Stimulated activated memory B cell treated with anti-CD40 and anti-IgM and Interleukin-4, amounts not matched to agents 10 μg/mL and 1 μg/mL and 100 μg/mL, for 72 hours (primary cell): ENCODE measurements at regions not wholly inside any gene's neighbourhood (a gene's known extent, or its start where the extent isn't known, plus 50 kb on each side); places are given as distances from the start of the nearest gene placed in this dataset.

ENCODE experiments used
- ATAC-seq: fragments of 150-1000 bp; cut with Tn5 transposase; 2 replicates; pipeline ENCODE4 v1.10.0; 2021
- H3K27ac Mint-ChIP-seq: one replicate; pipeline ENCODE4 v1.8.0; 2022; ENCODE audit warnings: mild to moderate bottlenecking, mixed read lengths
- H3K27me3 Mint-ChIP-seq: one replicate; pipeline ENCODE4 v1.8.0; 2022; ENCODE audit warnings: mixed read lengths
- H3K36me3 Mint-ChIP-seq: one replicate; pipeline ENCODE4 v1.8.0; 2022; ENCODE audit warnings: mixed read lengths
- H3K4me1 Mint-ChIP-seq: one replicate; pipeline ENCODE4 v1.8.0; 2022; ENCODE audit warnings: mixed read lengths
- H3K4me3 Mint-ChIP-seq: one replicate; pipeline ENCODE4 v1.8.0; 2022; ENCODE audit warnings: mild to moderate bottlenecking, moderate library complexity, mixed read lengths
- H3K9me3 Mint-ChIP-seq: one replicate; pipeline ENCODE4 v1.8.0; 2022; ENCODE audit warnings: mixed read lengths

DNA sequence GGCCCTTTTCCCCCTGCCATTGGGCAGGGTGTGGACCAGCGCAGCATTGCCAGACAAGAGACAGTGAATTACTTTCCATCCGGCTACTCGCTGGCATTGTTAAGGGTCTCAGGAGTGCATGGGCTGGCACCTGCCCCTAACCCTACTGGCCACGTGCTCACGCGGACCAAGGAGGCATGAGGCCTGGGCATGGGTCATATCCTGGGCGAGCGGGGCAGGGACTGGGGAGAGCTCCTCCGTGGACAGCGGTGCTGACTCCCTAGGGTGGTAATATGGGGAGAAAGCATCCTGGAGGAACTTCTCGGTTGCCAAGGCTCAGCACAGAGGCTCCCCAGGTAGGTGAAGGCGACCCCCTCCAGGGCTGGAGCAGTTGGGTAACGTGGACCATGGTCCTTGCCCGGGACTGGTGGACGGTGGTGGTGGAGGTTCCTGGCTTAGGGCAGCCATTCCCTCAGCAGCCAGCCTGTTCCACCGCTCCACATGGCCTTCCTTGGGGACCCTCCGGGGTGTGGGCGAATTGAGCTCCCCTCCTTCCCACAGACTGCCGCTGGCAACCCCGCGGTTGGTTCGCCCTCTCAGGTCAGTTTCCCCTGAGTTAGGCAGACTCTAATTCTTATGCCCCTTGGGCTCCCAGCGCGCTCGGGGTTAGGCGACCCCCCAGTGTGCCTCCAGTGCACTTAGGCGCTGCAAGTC, 465.1 kb downstream of the SLITRK5 start:
- ATAC-seq = peak; percentile 27
- H3K27me3 Mint-ChIP-seq = no peaks in the 10 kb centered on the region
- no peaks in the 10 kb centered on the region for H3K36me3 Mint-ChIP-seq
- peaks cover 8% of the 10 kb centered on the region for H3K9me3 Mint-ChIP-seq
- no peak overlapping the region for H3K4me3 Mint-ChIP-seq
- no peak overlapping the region for H3K27ac Mint-ChIP-seq
- no peaks in the 10 kb centered on the region for H3K4me1 Mint-ChIP-seq

- no peak for ATAC-seq
- Mint-ChIP-seq H3K4me1 (no peaks in the 10 kb centered on the region), H3K36me3 (no peaks in the 10 kb centered on the region), H3K4me3 (no peak overlapping the region), H3K27me3 (no peaks in the 10 kb centered on the region), H3K9me3 (peaks cover 12% of the 10 kb centered on the region), H3K27ac (no peak overlapping the region)
Observed at GRCh38 chr13:88142653-88143052, 471.5 kb downstream of the SLITRK5 start.

DNA sequence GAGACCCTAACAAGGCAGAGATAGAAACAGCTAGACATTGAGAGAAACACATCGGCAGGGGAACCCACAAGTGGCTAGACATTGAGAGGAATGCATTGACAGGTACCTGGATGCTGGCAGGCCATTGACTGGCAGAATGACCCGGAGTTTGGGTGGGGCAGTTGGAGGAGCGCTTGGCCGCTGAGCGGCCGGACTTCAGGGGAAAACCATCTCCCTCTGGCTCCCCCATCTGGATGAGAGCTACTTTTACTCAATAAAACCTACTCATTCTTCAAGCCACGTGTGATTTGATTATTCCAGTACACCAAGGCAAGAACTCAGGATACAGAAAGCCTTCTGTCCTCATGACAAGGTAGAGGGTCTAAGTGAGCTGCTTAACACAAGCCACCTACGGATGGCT, 473.4 kb downstream of the SLITRK5 start:
- Mint-ChIP-seq H3K27me3 (no peaks in the 10 kb centered on the region), H3K4me1 (no peaks in the 10 kb centered on the region), H3K9me3 (peaks cover 7% of the 10 kb centered on the region), H3K27ac (no peak overlapping the region), H3K36me3 (no peaks in the 10 kb centered on the region), H3K4me3 (no peak overlapping the region)
- no peak for ATAC-seq

GRCh38 chr13:88153353-88153752, 482.2 kb downstream of the SLITRK5 start:
- no peak overlapping the region for H3K4me3 Mint-ChIP-seq
- no peak overlapping the region for H3K27ac Mint-ChIP-seq
- no peaks in the 10 kb centered on the region for H3K4me1 Mint-ChIP-seq
- no peaks in the 10 kb centered on the region for H3K27me3 Mint-ChIP-seq
- no peaks in the 10 kb centered on the region for H3K36me3 Mint-ChIP-seq
- ATAC-seq = no peak
- H3K9me3 Mint-ChIP-seq = peaks cover 2% of the 10 kb centered on the region

- H3K27me3 Mint-ChIP-seq = no peaks in the 10 kb centered on the region
- ATAC-seq = no peak
- H3K4me1 Mint-ChIP-seq = no peaks in the 10 kb centered on the region
- peaks cover 2% of the 10 kb centered on the region for H3K9me3 Mint-ChIP-seq
- H3K27ac Mint-ChIP-seq = no peak overlapping the region
- no peaks in the 10 kb centered on the region for H3K36me3 Mint-ChIP-seq
- no peak overlapping the region for H3K4me3 Mint-ChIP-seq
Observed at GRCh38 chr13:88154001-88154400, 482.8 kb downstream of the SLITRK5 start.

GRCh38 chr13:88162076-88162702, 491.0 kb downstream of the SLITRK5 start:
- no peaks in the 10 kb centered on the region for H3K36me3 Mint-ChIP-seq
- H3K27ac Mint-ChIP-seq = no peak overlapping the region
- H3K4me1 Mint-ChIP-seq = no peaks in the 10 kb centered on the region
- no peak overlapping the region for H3K4me3 Mint-ChIP-seq
- H3K27me3 Mint-ChIP-seq = no peaks in the 10 kb centered on the region
- ATAC-seq = no peak
- peaks cover 4% of the 10 kb centered on the region for H3K9me3 Mint-ChIP-seq

GRCh38 chr13:88176231-88176630, 505.1 kb downstream of the SLITRK5 start:
- H3K4me3 Mint-ChIP-seq = no peak overlapping the region
- no peak for ATAC-seq
- H3K36me3 Mint-ChIP-seq = no peaks in the 10 kb centered on the region
- H3K9me3 Mint-ChIP-seq = no peaks in the 10 kb centered on the region
- no peaks in the 10 kb centered on the region for H3K4me1 Mint-ChIP-seq
- no peak overlapping the region for H3K27ac Mint-ChIP-seq
- H3K27me3 Mint-ChIP-seq = no peaks in the 10 kb centered on the region

GRCh38 chr13:88183440-88183839, 512.3 kb downstream of the SLITRK5 start:
- no peak for ATAC-seq
- Mint-ChIP-seq H3K27me3 (no peaks in the 10 kb centered on the region), H3K4me1 (no peaks in the 10 kb centered on the region), H3K9me3 (no peaks in the 10 kb centered on the region), H3K4me3 (no peak overlapping the region), H3K36me3 (no peaks in the 10 kb centered on the region), H3K27ac (no peak overlapping the region)

GRCh38 chr13:88188986-88189385, 517.8 kb downstream of the SLITRK5 start:
- no peak overlapping the region for H3K27ac Mint-ChIP-seq
- H3K9me3 Mint-ChIP-seq = peaks cover 5% of the 10 kb centered on the region
- H3K4me1 Mint-ChIP-seq = no peaks in the 10 kb centered on the region
- H3K27me3 Mint-ChIP-seq = no peaks in the 10 kb centered on the region
- no peak overlapping the region for H3K4me3 Mint-ChIP-seq
- no peak for ATAC-seq
- H3K36me3 Mint-ChIP-seq = no peaks in the 10 kb centered on the region

DNA sequence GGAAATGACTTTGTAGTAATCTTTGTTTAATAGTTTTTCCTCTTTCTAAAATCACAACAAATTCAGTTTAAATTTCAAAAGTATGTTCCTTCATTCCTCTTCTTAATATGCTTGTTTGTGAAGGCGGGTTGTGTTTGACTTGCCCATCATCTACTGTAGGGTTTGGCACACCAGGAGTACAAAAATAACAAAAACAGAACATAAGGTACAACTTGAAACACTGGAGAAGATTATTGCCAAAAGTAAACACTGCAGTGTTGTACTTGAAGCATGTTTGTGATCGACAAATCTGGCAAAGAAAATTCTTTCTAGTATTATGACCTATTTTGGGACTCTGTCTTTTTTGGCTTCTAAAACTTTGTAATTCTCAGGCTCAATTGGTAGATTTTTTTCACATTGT, 518.6 kb downstream of the SLITRK5 start:
- H3K9me3 Mint-ChIP-seq = peaks cover 5% of the 10 kb centered on the region
- no peaks in the 10 kb centered on the region for H3K4me1 Mint-ChIP-seq
- no peak overlapping the region for H3K27ac Mint-ChIP-seq
- ATAC-seq = no peak
- H3K4me3 Mint-ChIP-seq = no peak overlapping the region
- H3K36me3 Mint-ChIP-seq = no peaks in the 10 kb centered on the region
- no peaks in the 10 kb centered on the region for H3K27me3 Mint-ChIP-seq

DNA sequence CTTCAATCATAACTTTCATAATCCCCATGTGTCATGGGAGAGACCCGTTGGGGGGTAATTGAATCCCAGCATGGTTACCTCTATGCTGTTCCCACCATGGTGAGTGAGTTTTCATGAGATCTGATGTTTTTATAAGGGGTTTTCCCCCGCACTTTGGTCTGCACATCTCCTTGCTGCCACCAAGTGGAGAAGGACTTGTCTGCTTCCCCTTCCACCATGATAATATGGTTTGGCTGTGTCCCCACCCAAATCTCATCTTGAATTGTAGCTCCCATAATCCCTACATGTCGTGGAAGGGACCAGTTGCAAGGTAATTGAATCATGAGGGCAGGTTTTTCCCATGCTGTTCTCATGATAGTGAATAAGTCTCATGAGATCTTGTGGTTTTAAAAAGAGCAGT, 524.9 kb downstream of the SLITRK5 start:
- Mint-ChIP-seq H3K27me3 (no peaks in the 10 kb centered on the region), H3K36me3 (no peaks in the 10 kb centered on the region), H3K4me3 (no peak overlapping the region), H3K27ac (no peak overlapping the region), H3K4me1 (no peaks in the 10 kb centered on the region), H3K9me3 (peaks cover 13% of the 10 kb centered on the region)
- ATAC-seq = no peak

DNA sequence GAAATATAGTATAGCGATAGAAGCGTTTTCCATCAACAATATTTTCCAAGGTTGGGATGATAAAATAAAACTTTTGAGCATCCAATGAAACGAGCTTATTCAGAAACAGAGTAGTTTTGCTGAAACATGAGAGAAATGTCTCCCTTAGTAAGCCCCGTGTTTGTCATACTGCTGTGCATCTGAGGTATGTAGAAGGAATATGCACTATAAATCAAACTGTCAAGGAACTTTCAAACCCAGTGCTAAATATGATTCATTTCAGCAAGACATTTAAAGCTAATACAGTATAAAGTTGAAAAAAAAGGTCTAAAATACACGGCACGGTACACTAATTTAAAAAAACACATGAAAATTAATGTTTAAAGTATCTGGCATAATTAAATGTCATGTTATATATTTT, 546.2 kb downstream of the SLITRK5 start:
- H3K27me3 Mint-ChIP-seq = no peaks in the 10 kb centered on the region
- no peak overlapping the region for H3K4me3 Mint-ChIP-seq
- no peak overlapping the region for H3K27ac Mint-ChIP-seq
- H3K36me3 Mint-ChIP-seq = no peaks in the 10 kb centered on the region
- peaks cover 9% of the 10 kb centered on the region for H3K9me3 Mint-ChIP-seq
- ATAC-seq = no peak
- no peaks in the 10 kb centered on the region for H3K4me1 Mint-ChIP-seq

DNA sequence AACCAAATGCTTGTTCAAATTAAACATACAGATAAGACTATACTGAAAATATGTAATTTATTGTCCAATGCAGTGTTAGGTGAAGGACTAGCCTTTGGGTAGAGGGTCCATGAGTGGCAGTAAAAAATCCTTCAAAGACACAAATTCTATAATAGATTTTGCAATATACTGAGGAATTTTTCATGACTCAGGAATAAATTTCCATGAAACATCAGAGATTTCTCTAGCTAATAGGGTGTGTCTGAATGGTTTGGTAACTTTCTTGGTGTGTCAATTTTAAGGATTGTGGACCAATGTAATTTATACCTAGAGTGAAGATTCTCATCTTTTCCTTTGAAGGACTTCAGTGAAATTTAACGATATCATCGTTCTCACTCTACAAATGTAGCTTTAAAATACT, 546.7 kb downstream of the SLITRK5 start:
- H3K4me3 Mint-ChIP-seq = no peak overlapping the region
- H3K27me3 Mint-ChIP-seq = no peaks in the 10 kb centered on the region
- peaks cover 9% of the 10 kb centered on the region for H3K9me3 Mint-ChIP-seq
- no peaks in the 10 kb centered on the region for H3K4me1 Mint-ChIP-seq
- H3K27ac Mint-ChIP-seq = no peak overlapping the region
- ATAC-seq = no peak
- no peaks in the 10 kb centered on the region for H3K36me3 Mint-ChIP-seq

DNA sequence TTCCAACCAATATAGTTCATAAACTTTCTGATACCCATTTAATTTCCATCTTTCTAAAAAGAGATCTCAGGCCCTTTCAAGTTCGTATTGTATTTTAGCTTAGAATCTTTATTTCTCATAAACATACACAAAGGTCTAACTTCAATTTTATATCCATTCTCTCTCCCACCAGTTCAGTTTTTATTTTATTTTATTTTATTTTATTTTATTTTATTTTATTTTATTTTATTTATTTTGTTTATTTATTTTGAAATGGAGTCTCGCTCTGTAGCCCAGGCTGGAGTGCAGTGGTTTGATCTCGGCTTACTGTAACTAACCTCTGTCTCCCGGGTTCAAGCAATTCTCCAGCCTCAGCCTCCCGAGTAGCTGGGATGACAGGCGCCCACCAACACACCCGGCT, 552.8 kb downstream of the SLITRK5 start:
- Mint-ChIP-seq H3K9me3 (peaks cover 6% of the 10 kb centered on the region), H3K4me3 (no peak overlapping the region), H3K27me3 (no peaks in the 10 kb centered on the region), H3K4me1 (no peaks in the 10 kb centered on the region), H3K27ac (no peak overlapping the region), H3K36me3 (no peaks in the 10 kb centered on the region)
- ATAC-seq = no peak

GRCh38 chr13:88235441-88235840, 564.3 kb downstream of the SLITRK5 start:
- Mint-ChIP-seq H3K36me3 (no peaks in the 10 kb centered on the region), H3K27ac (no peak overlapping the region), H3K27me3 (no peaks in the 10 kb centered on the region), H3K4me1 (no peaks in the 10 kb centered on the region), H3K4me3 (no peak overlapping the region), H3K9me3 (no peaks in the 10 kb centered on the region)
- ATAC-seq = no peak

DNA sequence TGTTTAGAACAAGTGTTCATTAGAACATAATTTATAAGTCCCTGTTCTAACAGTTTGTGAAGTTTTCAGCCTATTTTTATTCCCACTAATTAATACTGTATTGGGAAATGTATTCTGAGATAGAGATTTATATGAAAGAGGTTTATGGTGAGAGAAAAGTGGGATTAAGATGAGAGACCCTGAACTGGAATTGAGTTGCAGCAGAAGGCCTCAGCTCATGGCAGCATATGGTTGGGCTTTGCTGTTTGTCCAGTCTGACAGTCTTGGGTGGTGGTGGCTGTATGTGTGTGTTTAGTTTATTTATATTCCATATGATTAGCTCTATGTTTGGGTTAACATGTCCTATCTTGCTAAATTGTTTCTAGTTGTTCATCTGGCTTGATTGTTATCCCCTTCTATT, 575.1 kb downstream of the SLITRK5 start:
- no peak for ATAC-seq
- H3K9me3 Mint-ChIP-seq = peaks cover 3% of the 10 kb centered on the region
- no peak overlapping the region for H3K4me3 Mint-ChIP-seq
- no peaks in the 10 kb centered on the region for H3K27me3 Mint-ChIP-seq
- no peaks in the 10 kb centered on the region for H3K36me3 Mint-ChIP-seq
- H3K4me1 Mint-ChIP-seq = no peaks in the 10 kb centered on the region
- no peak overlapping the region for H3K27ac Mint-ChIP-seq
